H1 (cell line): ENCODE measurements at regions not wholly inside any gene's neighbourhood (a gene's known extent, or its start where the extent isn't known, plus 50 kb on each side); places are given as distances from the start of the nearest gene placed in this dataset.

Source experiments
- CREB1 ChIP-seq: IDR thresholded peaks from 2 replicates; pipeline ENCODE4 v1.6.1; 2012; ENCODE audit warnings: inconsistent platforms
- GABPA ChIP-seq: IDR thresholded peaks from 2 replicates; pipeline ENCODE4 v1.6.1; 2011; ENCODE audit warnings: mild to moderate bottlenecking, low read length, moderate library complexity, borderline replicate concordance; ENCODE audit not compliant: insufficient read depth
- JUN ChIP-seq: IDR thresholded peaks from 2 replicates; pipeline ENCODE4 v1.6.1; 2011; ENCODE audit warnings: low read depth, mild to moderate bottlenecking, improper control_type of control experiment, low read length
- KDM1A ChIP-seq: fragments of 200-600, 300-600 bp; sonication (generic); IDR thresholded peaks from 2 replicates; pipeline ENCODE4 v1.7.1; 2016; ENCODE audit warnings: mild to moderate bottlenecking, low read length, borderline replicate concordance
- MAX ChIP-seq: IDR thresholded peaks from 2 replicates; pipeline ENCODE4 v1.6.1; 2012; ENCODE audit warnings: inconsistent platforms
- POLR2A ChIP-seq, 2 experiments: IDR thresholded peaks; 1 replicate in 1 of 2; 2 replicates in 1 of 2; pipeline ENCODE4 v1.6.1; 2011; ENCODE audit warnings: low read depth in 2 of 2, low read length in 2 of 2, mild to moderate bottlenecking in 2 of 2; ENCODE audit errors: control extremely low read depth in 1 of 2
- YY1 ChIP-seq: IDR thresholded peaks from 2 replicates; pipeline ENCODE4 v1.6.1; 2011; ENCODE audit warnings: low read depth, mild to moderate bottlenecking, low read length
- ZNF274 ChIP-seq: IDR thresholded peaks from 2 replicates; pipeline ENCODE4 v1.7.0; 2012; ENCODE audit warnings: low read length, borderline replicate concordance; ENCODE audit errors: extremely low read depth
- TF ChIP-seq, protein P1 (sequence below), 3 experiments: IDR thresholded peaks; 1 replicate in 2 of 3; 2 replicates in 1 of 3; pipeline versions ENCODE4 v1.5.1 to v1.6.1; 2011; ENCODE audit warnings: low read length in 3 of 3, mild to moderate bottlenecking in 3 of 3, inconsistent platforms in 2 of 3, low read depth in 1 of 3, moderate library complexity in 1 of 3; ENCODE audit not compliant: insufficient read depth in 1 of 3; ENCODE audit errors: control extremely low read depth in 1 of 3

DNA sequence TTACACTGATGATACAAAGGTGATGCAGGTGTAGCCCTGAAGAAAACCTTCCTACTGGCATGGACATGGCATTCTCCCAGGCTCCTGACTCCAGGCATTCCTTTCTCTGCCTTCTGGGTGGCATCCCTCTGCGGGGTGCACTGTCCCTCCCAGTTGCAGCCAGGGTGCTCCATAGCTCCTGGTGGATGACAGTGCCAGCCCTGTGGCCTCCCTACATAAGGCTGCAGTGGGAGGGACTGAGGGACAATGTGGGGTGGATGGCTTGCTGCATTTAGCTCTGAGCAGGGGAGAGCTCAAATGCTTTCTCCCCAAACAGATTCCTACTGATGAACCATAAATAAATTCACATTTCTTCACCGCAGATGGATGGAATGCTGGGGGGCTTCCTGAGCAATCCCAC lies 97.0 kb upstream of the GJB5 start:
- TF ChIP-seq JUN (no peak), ZNF274 (no peak), YY1 (no peak), CREB1 (no peak), KDM1A (no peak), GABPA (no peak), POLR2A (IDR thresholded peaks at IDR 0.05; ENCODE audit: control extremely low read depth in 1 of 2, low read depth in 2 of 2, low read length in 2 of 2) (no peak), MAX (no peak)
- TF ChIP-seq, protein P1, sequence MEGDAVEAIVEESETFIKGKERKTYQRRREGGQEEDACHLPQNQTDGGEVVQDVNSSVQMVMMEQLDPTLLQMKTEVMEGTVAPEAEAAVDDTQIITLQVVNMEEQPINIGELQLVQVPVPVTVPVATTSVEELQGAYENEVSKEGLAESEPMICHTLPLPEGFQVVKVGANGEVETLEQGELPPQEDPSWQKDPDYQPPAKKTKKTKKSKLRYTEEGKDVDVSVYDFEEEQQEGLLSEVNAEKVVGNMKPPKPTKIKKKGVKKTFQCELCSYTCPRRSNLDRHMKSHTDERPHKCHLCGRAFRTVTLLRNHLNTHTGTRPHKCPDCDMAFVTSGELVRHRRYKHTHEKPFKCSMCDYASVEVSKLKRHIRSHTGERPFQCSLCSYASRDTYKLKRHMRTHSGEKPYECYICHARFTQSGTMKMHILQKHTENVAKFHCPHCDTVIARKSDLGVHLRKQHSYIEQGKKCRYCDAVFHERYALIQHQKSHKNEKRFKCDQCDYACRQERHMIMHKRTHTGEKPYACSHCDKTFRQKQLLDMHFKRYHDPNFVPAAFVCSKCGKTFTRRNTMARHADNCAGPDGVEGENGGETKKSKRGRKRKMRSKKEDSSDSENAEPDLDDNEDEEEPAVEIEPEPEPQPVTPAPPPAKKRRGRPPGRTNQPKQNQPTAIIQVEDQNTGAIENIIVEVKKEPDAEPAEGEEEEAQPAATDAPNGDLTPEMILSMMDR (IDR thresholded peaks at IDR 0.05; ENCODE audit: control extremely low read depth in 1 of 3, insufficient read depth in 1 of 3, low read depth in 1 of 3, low read length in 3 of 3) = no peak
